CD4-positive, alpha-beta memory T cell (primary cell): ENCODE measurements at regions not wholly inside any gene's neighbourhood (a gene's known extent, or its start where the extent isn't known, plus 50 kb on each side); places are given as distances from the start of the nearest gene placed in this dataset.

Source experiments
- CTCF ChIA-PET: fragments of 350-600 bp; sonication (Branson Sonifier 250); formaldehyde crosslinking; loops from one replicate; lab custom pipeline; 2021; ENCODE audit warnings: inconsistent platforms; ENCODE audit not compliant: partially characterized antibody; lab: Charles Lee
- POLR2A ChIA-PET: fragments of 350-600 bp; sonication (Branson Sonifier 250); formaldehyde crosslinking; loops from one replicate; lab custom pipeline; 2021; ENCODE audit not compliant: partially characterized antibody; lab: Charles Lee
- DNase-seq, 5 donors: peaks; one replicate each; pipeline versions ENCODE4 v3.0.0 to v3.0.0-alpha.2; 2020 to 2022; ENCODE audit warnings: mixed read lengths in 1 of 5
- H3K27ac ChIP-seq: one replicate; pipeline ENCODE4 v1.7.0; 2013; ENCODE audit warnings: low read depth, low read length
- H3K27me3 ChIP-seq: 2 replicates; pipeline ENCODE4 v1.7.0; 2013; ENCODE audit warnings: mild to moderate bottlenecking, low read length, moderate library complexity; ENCODE audit not compliant: insufficient read depth
- H3K36me3 ChIP-seq: 2 replicates; pipeline ENCODE4 v1.7.0; 2013; ENCODE audit warnings: mild to moderate bottlenecking, low read length, moderate library complexity; ENCODE audit not compliant: insufficient read depth
- H3K4me1 ChIP-seq: 2 replicates; pipeline ENCODE4 v1.7.0; 2013; ENCODE audit warnings: mild to moderate bottlenecking, low read length, moderate library complexity; ENCODE audit not compliant: insufficient read depth
- H3K4me3 ChIP-seq, 2 donors: one replicate each; pipeline ENCODE4 v1.7.0; 2013; ENCODE audit warnings: low read length in 2 of 2, mild to moderate bottlenecking in 1 of 2
- H3K9me3 ChIP-seq, 2 donors: one replicate each; pipeline ENCODE4 v1.7.0; 2013; ENCODE audit warnings: low read length in 2 of 2, control low read depth in 1 of 2; ENCODE audit not compliant: control insufficient read depth in 1 of 2
- H3K27ac Mint-ChIP-seq, 7 donors: one replicate each; pipeline ENCODE4 v1.8.0; 2020 to 2021; ENCODE audit warnings: mixed read lengths in 7 of 7, mild to moderate bottlenecking in 6 of 7, inconsistent platforms in 3 of 7, moderate library complexity in 3 of 7
- H3K27me3 Mint-ChIP-seq, 2 donors: one replicate each; pipeline ENCODE4 v1.8.0; 2020 to 2021; ENCODE audit warnings: mixed read lengths in 2 of 2
- H3K36me3 Mint-ChIP-seq, 2 donors: one replicate each; pipeline ENCODE4 v1.8.0; 2020 to 2021; ENCODE audit warnings: mixed read lengths in 2 of 2, inconsistent platforms in 1 of 2, mild to moderate bottlenecking in 1 of 2
- H3K4me1 Mint-ChIP-seq, 4 donors: one replicate each; pipeline ENCODE4 v1.8.0; 2020 to 2021; ENCODE audit warnings: mixed read lengths in 4 of 4, mild to moderate bottlenecking in 1 of 4
- H3K4me3 Mint-ChIP-seq, 8 donors: one replicate each; pipeline ENCODE4 v1.8.0; 2020 to 2021; ENCODE audit warnings: mixed read lengths in 8 of 8, mild to moderate bottlenecking in 7 of 8, moderate library complexity in 6 of 8, inconsistent platforms in 3 of 8
- H3K9me3 Mint-ChIP-seq, 8 donors: one replicate each; pipeline ENCODE4 v1.8.0; 2020 to 2021; ENCODE audit warnings: mixed read lengths in 8 of 8, mild to moderate bottlenecking in 5 of 8, inconsistent platforms in 3 of 8, moderate library complexity in 1 of 8
- intact Hi-C: fragments of 100-400 bp; cut with micrococcal nuclease; formaldehyde crosslinking; loops from one replicate; pipeline ENCODE4 v1.15.1; 2023

GRCh38 chr2:171225302-171225980, 64.7 kb upstream of the TLK1 start:
- H3K9me3 Mint-ChIP-seq, result peaks cover 0 to 2% (median 0%) of the 10 kb centered on the region in 8 donors
- H3K4me1 ChIP-seq, result no peaks in the 10 kb centered on the region
- peaks cover 0 to 2% of the 10 kb centered on the region in 2 donors for H3K27me3 Mint-ChIP-seq
- ChIA-PET POLR2A (no interaction called here), CTCF (interaction anchor here (1.0 kb wide), 1 partner anchor 12 kb away, joined by 3 read pairs; no protein-coding TSS in a partner anchor)
- intact Hi-C loops, result no loop called here
- no peak overlapping the region for H3K27ac ChIP-seq
- H3K4me1 Mint-ChIP-seq, result no peaks in the 10 kb centered on the region
- no peaks in the 10 kb centered on the region for H3K9me3 ChIP-seq
- H3K36me3 Mint-ChIP-seq, result no peaks in the 10 kb centered on the region
- H3K27ac Mint-ChIP-seq, result no peak overlapping the region
- H3K4me3 Mint-ChIP-seq, result no peak overlapping the region
- no peak overlapping the region for H3K4me3 ChIP-seq
- H3K27me3 ChIP-seq, result no peaks in the 10 kb centered on the region
- H3K36me3 ChIP-seq, result no peaks in the 10 kb centered on the region
- no peak for DNase-seq

- DNase-seq, result no peak
- Mint-ChIP-seq H3K9me3 (peaks cover 0 to 10% (median 3%) of the 10 kb centered on the region in 8 donors), H3K4me1 (peaks cover 0 to 1% (median under 1%) of the 10 kb centered on the region in 4 donors), H3K36me3 (peaks cover 0 to 4% of the 10 kb centered on the region in 2 donors), H3K4me3 (no peak overlapping the region), H3K27ac (peak overlapping the region in 1 of 7 donors; percentile 46), H3K27me3 (no peaks in the 10 kb centered on the region)
- no peaks in the 10 kb centered on the region for H3K36me3 ChIP-seq
- intact Hi-C loops, result no loop called here
- H3K9me3 ChIP-seq, result no peaks in the 10 kb centered on the region
- H3K27me3 ChIP-seq, result no peaks in the 10 kb centered on the region
- ChIA-PET CTCF (no interaction called here), POLR2A (no interaction called here)
- H3K4me1 ChIP-seq, result no peaks in the 10 kb centered on the region
- H3K4me3 ChIP-seq, result no peak overlapping the region
- H3K27ac ChIP-seq, result no peak overlapping the region
Measured at GRCh38 chr2:171217330-171217729, 56.6 kb upstream of the TLK1 start.

- Histone ChIP-seq H3K27ac (no peak overlapping the region), H3K4me1 (peaks cover 4% of the 10 kb centered on the region), H3K27me3 (no peaks in the 10 kb centered on the region), H3K36me3 (no peaks in the 10 kb centered on the region), H3K9me3 (no peaks in the 10 kb centered on the region), H3K4me3 (no peak overlapping the region)
- Mint-ChIP-seq H3K27ac (no peak overlapping the region), H3K4me1 (peaks cover 0 to 7% (median 3%) of the 10 kb centered on the region in 4 donors), H3K36me3 (peaks cover 0 to 4% of the 10 kb centered on the region in 2 donors), H3K4me3 (no peak overlapping the region), H3K27me3 (no peaks in the 10 kb centered on the region), H3K9me3 (peaks cover 0 to 10% (median 3%) of the 10 kb centered on the region in 8 donors)
- CTCF ChIA-PET, result no interaction called here
- DNase-seq, result no peak
- intact Hi-C loops, result no loop called here
- POLR2A ChIA-PET, result no interaction called here
Measured at GRCh38 chr2:171216631-171217030, 55.9 kb upstream of the TLK1 start.

DNA sequence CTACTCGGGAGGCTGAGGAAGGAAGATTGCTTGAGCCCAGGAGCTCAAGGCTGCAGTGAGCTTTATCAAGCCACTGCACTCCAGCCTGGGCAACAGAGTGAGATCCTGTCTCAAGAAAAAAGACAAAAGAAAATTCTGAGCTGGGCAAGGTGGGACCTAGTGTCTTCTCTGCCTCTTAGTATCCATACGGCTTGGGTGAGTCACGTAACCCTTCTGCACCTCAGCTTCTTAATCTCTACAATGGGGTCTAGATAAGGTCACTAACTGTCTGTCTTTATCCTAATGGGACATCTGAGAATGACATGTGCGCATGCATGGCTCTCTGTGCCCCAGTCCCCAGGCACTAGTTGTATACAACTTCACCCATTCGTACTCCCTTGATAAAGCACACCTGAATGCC, 53.4 kb upstream of the TLK1 start:
- H3K4me3 ChIP-seq, result no peak overlapping the region
- H3K27ac ChIP-seq, result no peak overlapping the region
- peaks cover 0 to 1% of the 10 kb centered on the region in 2 donors for H3K36me3 Mint-ChIP-seq
- ChIA-PET CTCF (interaction anchor here (0.9 to 2.1 kb wide), 2 partner anchors 35 to 127 kb away, joined by 3 to 10 read pairs; no protein-coding TSS in a partner anchor), POLR2A (interaction anchor here (0.7 to 1.1 kb wide), 2 partner anchors 50 to 63 kb away, joined by 3 read pairs; no protein-coding TSS in a partner anchor)
- H3K9me3 Mint-ChIP-seq, result peaks cover 0 to 7% (median 2%) of the 10 kb centered on the region in 8 donors
- H3K4me1 ChIP-seq, result peaks cover 17% of the 10 kb centered on the region
- no peaks in the 10 kb centered on the region for H3K36me3 ChIP-seq
- intact Hi-C loops, result loop anchor here (5.0 kb wide), 1 partner anchor 33 kb away; no protein-coding TSS in a partner anchor
- H3K27me3 ChIP-seq, result no peaks in the 10 kb centered on the region
- no peaks in the 10 kb centered on the region for H3K27me3 Mint-ChIP-seq
- no peaks in the 10 kb centered on the region for H3K9me3 ChIP-seq
- DNase-seq, result no peak
- no peak overlapping the region for H3K4me3 Mint-ChIP-seq
- H3K27ac Mint-ChIP-seq, result no peak overlapping the region
- H3K4me1 Mint-ChIP-seq, result peaks cover 12 to 22% (median 13%) of the 10 kb centered on the region in 4 donors

DNA sequence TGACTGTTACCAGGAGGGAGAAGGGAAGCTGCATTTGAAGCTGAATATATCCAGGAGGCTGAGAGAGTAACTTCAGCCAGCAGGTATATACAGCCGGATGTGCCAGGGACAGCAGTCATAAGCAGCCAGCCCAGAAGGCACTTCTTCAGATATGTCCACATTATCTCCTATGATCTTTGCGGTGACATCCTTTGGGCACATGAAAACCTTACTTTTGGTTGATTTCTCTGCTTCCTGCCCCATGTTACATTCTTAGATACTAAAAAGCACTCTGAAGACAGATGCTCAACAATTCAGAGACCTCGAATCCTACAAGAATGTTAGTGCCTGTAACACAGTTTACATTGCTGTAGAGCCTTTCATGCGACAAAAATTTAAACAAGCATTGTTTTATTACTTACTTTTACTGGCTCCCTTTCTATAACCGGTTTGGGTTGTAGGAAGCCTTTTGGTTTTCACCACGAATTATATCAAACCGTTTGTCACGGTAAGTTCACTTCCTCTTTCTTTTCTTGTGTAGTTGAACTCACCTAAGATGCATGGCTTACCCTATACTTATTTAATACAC, 50.3 kb upstream of the TLK1 start:
- H3K27me3 Mint-ChIP-seq, result no peaks in the 10 kb centered on the region
- CTCF ChIA-PET, result interaction anchor here (0.6 to 1.0 kb wide), 2 partner anchors 52 to 67 kb away, joined by 3 to 4 read pairs; no protein-coding TSS in a partner anchor
- H3K4me3 Mint-ChIP-seq, result peak overlapping the region; percentile 73 to 87 (median 78)
- intact Hi-C loops, result loop anchor here (1.0 to 5.0 kb wide), 3 partner anchors 36 to 205 kb away; partner anchors contain the start of gene TLK1
- peaks cover 17% of the 10 kb centered on the region for H3K4me1 ChIP-seq
- H3K27me3 ChIP-seq, result no peaks in the 10 kb centered on the region
- no peaks in the 10 kb centered on the region for H3K36me3 ChIP-seq
- peaks cover 11 to 26% (median 15%) of the 10 kb centered on the region in 4 donors for H3K4me1 Mint-ChIP-seq
- peak overlapping the region; percentile 62 to 90 (median 85) for H3K27ac Mint-ChIP-seq
- POLR2A ChIA-PET, result interaction anchor here (1.4 to 1.6 kb wide), 2 partner anchors 48 to 50 kb away, joined by 3 to 5 read pairs; partner anchors contain the start of gene TLK1
- peak overlapping the region; percentile 36 for H3K27ac ChIP-seq
- DNase-seq, result peak; percentile 56 to 76 (median 67)
- no peaks in the 10 kb centered on the region for H3K36me3 Mint-ChIP-seq
- peak overlapping the region in 1 of 2 donors; percentile 46 for H3K4me3 ChIP-seq
- H3K9me3 ChIP-seq, result no peaks in the 10 kb centered on the region
- H3K9me3 Mint-ChIP-seq, result no peaks in the 10 kb centered on the region
